NCI-H1436 treated with DMSO at 0.1 percent for 48 hours (cell line): ENCODE measurements at regions not wholly inside any gene's neighbourhood (a gene's known extent, or its start where the extent isn't known, plus 50 kb on each side); places are given as distances from the start of the nearest gene placed in this dataset.

Experiments
- DNase-seq: peaks from one replicate; lab custom pipeline; 2025; lab: John Stamatoyannopoulos, UW

DNA sequence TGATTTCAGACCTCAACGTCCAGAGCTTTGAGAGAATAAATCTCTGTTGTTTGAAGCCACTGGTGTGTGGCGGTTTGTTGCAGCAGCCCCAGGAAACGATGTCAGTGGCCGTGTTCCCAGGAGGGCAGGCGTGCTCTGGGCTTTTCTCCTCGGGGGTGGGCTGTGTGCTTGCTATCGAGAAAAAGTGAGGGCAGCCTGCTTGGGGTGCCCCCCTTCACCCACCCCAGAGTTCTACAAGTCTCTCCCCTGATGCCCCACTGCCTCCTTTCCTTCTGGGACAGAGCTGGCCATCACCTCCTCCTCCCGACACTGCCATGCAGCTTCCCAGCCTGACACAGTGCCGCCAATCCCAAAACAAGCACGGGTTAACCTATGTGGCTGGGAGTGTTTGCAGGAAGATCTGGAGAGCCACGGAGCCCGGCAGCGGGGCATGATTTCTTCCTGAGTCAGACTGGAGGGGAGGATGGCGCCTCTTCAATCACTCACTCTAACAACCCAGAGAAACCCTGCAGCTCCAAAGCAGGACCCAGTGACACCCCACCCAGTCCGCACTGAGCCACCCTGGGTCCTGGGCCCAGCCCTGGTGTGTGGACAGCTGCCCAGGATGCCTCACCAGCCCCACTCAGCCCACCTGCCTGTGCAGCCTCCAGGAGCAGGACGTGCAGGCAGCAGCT lies 213.7 kb upstream of the RAB6C start:
- DNase-seq = no peak

DNA sequence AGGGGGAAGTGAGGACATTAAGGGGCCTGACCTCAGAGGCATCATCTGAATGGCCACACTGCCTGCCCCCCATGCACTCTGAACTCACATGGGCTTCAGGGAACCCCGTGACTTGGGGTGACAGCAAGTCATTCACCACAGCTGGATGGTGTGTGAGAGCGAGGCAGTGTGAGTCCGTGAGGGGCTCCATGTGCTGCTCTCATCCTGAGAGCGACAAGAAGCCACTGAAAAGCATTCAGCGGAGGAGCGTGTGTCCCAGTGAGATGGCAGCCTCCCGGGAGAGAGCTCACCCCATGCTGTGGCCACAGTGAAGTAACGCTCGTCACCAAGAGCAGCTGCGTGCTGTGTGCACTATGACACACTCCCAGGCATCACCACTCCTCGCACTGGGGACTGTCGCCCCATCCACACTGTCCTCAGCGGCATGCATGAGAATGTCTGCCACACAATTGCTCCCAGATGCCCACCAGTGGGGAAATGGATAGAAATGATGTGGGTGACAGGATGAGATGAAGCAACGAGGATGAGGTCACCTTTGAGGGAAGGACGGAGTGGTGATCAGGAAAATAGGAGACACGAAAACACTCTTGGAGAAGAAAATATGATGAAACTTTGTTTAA lies 213.0 kb upstream of the RAB6C start:
- no peak for DNase-seq

GRCh38 chr2:129767346-129768035 lies 212.0 kb upstream of the RAB6C start:
- no peak for DNase-seq

DNA sequence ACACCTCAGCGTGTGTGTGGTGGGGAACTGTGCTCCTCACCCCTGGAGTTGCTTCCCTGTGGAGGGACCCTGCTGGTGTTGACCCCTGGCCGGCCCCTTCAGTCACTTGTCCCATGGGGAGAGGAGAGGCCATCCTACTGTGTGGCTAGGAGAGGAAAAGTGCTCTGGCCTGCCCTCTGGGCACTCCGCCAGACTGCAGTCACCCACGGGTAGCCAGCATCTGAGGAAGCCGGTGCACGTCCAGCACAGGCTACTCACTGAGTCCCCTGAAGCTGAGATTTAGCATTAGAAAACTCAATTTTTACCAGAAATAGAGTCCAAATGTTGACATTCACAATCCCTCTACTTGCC lies 211.5 kb upstream of the RAB6C start:
- DNase-seq = no peak

DNA sequence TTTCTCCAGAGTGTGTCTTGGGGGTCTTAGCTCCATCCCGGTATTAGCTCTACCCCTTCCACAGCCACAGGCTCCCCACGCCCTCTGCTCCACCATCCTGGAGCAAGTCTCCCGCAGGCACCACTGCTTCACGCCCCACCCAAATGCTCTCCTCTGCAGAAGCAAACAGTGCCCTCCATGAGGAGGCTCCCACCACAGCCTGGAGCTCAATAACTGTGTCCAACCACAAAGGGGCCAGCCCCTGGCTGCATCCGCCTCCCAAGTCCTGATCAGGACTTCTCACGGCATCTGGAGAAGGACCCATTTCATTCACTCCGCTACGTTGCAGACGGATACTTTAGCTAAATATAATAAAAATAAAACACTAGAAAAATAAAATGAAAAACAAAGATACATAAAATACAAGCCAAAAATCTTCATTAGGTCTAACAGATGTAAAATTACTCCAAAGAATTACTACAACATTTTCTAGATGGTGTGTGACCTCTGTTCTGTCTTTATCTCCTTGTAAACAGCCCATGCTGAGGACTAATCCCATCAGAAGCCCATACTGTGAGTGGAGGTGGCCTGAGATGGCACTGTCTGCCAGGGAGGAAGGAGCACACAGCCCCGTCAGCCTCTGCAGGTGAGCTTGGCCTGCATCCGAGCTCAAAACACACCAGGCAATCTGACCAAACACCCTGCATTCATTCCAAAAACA lies 210.8 kb upstream of the RAB6C start:
- no peak for DNase-seq

GRCh38 chr2:129769185-129769991 lies 210.1 kb upstream of the RAB6C start:
- DNase-seq = no peak

DNA sequence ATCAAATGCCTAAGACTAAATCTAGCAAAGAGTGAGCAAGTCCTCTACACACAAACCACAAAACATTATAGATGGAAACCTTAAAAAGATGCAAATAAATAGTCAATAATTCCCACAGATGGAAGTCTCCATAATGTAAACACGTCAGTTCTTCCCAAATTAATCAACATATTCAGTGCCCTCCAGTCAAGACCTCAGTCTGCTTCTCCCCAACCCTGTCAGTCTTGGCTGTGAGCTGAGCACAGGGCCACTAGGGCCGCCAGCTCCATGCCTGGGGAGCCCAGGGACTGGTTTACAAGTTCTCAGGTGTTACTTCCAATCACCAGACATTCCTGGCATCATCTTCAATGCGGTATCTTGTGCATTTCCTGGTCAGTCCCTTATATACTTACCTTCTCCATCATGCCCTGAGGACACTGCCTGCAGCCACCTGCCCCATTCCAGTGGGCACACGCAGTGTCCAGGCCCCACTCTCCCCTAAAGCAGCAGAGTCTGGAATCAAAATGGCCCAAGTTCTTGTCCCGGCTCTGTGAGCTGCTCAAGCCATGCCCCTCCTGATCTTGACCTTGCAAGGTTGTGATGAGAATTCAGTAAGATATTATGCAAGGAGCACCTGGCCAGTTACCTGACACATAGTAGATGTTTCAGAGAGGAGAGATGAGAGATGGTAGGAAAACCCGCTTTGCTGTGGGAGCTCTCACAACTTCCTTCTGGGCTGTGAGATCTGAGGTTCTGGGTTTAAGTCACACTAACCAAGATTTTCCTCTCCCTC lies 207.9 kb upstream of the RAB6C start:
- DNase-seq = no peak

DNA sequence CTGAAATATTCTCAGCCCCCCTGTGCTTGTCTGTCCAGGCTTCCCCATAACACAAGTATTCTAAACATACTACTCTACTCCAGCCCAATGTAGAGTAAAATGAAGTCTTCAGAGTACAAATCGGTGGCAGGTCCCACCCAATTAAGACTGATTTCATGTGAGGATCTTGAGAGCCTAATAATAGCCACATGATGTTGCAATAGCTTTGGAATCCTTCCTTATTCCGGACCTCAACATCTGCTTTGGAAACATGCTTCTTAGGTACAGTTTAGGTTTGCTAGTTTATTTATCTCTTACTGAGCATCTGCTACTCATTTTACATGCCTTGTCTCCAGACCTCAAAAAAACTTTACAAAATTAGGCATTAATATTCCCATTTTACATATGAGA lies 207.3 kb upstream of the RAB6C start:
- no peak for DNase-seq

- DNase-seq = no peak
Observed at GRCh38 chr2:129775952-129776653, 203.4 kb upstream of the RAB6C start.

DNA sequence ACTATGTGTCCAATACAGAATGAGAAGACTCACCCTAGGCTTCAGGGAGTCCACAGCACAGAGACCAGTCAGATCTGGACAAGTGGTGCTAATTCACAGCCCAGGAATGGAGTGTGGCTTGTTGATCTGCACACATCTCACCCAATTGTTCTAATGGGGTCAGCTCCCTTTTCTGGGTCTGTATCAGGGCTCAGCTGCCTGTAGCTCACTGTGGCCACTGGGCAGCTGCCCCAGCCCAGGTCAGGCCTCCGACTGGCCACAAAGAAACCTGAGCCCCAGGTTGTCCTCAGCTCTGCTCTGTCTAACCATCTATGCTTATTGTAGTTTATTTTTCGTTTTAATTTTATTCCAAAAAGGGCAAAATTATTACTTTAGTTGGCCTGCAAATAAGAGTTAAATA lies 202.3 kb upstream of the RAB6C start:
- no peak for DNase-seq

DNA sequence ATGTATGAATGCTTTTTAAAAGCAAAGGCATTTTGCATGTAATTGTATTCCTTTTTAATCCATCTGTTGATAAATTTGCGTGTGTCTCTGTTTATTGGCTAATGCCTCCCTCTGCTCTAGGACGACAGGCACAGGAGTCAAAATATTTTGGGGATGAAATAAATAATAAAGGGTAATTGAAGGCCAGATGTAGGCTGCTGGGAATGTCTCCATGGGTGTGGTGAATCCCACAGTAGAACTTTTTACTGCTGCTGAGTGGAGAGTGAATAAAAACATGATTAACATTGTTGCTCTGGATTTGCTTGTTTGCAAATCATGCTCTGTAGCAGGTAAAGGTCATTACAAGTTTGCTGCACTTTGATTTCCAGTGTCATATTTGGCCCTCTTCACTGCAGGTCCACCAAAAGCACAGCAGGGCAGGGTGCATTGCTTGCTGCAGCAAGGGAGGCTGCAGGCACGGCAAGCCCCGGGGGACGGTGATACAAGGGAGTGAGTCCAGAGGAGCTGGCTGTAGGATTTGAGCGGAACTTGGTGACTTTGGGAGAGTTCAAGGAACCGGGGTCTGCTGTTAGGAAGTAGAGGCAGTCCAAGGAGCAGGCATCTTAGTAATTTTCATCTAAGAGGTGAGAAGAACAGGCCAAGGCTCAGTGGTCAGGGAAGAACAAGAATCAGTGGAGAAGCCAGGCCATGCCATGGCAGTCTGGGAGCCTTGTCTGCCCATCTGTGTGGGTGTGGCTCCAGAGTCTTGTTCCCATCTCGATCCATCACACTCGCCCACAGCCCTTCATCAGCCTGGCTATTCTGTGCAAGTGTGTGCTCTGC lies 201.5 kb upstream of the RAB6C start:
- DNase-seq = no peak

DNA sequence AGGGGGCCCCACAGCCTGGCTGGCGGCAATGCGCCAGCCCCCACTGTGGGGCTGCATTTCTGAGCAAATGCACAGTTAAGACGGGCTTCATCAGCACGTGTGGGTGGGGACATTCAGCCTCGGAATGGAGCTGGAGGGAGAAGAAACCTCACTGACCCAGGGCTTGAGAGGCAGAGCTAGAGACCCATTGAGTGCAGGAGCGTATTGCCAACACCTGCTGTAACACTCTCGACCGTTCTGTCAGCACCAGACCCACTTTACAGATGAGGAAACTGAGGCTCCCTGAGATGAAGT lies 200.9 kb upstream of the RAB6C start:
- no peak for DNase-seq

DNA sequence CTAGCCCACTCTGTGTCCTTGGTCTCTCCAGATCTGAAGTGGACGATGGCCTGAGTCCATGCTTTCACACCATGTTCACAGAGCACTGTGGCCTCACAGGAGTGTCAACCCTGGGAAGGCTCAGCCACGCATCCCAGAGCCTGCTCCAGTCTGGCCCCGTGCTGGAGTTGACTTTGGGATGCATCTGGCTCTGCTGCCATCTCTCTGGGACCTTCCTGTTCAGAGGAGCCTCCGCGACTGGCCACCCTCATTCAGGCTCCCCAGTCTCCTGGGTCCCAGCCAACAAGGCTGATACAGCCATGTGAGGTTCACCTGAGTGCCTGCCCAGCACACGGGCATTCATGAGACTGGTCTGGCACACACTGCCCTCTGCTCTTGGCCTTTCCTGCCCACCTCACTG lies 199.7 kb upstream of the RAB6C start:
- no peak for DNase-seq

GRCh38 chr2:129780316-129781270 lies 198.9 kb upstream of the RAB6C start:
- DNase-seq = no peak

DNA sequence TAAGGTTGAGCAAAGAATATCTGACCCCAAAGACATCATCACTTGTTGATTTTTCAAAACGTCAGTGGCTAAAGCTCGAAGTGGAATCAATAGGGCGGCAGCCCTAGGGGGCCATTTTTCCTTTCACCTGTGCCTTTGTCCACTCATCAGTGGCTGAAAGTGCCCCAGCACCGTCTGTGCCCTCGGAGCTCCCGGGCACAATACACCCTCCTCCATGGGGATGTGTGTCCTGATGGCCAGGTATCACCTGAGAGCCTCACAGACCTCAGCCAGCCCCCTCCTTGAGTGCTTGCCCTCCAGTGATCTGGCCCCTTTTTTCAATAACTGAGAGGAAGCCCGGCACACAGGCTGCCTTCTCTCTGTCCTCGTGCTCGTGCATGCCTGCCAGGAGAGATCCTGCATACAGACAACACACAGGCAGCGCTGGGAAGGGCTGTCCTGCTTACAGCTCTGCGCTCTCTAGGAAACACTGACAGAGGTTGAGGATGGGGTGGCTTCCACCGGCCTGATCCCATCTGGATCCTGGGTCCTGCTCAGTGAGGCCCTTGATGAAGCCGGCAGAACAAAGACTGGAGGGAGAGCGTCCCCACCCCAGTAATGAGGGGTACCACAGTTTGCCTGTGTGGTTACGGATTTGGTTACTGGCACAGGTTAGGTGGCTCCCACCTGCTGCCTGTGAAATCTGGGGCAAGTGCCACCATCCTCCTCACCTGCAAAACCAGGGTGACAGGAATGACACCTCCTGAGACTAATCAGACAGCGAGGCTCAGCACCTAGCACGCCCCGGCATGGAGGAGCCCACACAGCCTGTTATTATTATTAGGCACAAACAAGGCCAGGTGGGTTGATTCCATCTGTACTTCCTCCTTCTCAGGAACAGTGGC lies 197.5 kb upstream of the RAB6C start:
- no peak for DNase-seq

- no peak for DNase-seq
Observed at GRCh38 chr2:129782633-129782990, 196.9 kb upstream of the RAB6C start.

- DNase-seq = no peak
Observed at GRCh38 chr2:129784486-129784885, 195.0 kb upstream of the RAB6C start.

GRCh38 chr2:129791712-129792111 lies 187.8 kb upstream of the RAB6C start:
- DNase-seq = no peak
